CD4-positive, alpha-beta T cell treated with Interleukin-1 beta for 1 hour (primary cell): ENCODE measurements at regions not wholly inside any gene's neighbourhood (a gene's known extent, or its start where the extent isn't known, plus 50 kb on each side); places are given as distances from the start of the nearest gene placed in this dataset.

Experiments
- DNase-seq, 2 donors: peaks; one replicate each; pipeline ENCODE4 v3.0.0-alpha.2; 2020 to 2022

DNA sequence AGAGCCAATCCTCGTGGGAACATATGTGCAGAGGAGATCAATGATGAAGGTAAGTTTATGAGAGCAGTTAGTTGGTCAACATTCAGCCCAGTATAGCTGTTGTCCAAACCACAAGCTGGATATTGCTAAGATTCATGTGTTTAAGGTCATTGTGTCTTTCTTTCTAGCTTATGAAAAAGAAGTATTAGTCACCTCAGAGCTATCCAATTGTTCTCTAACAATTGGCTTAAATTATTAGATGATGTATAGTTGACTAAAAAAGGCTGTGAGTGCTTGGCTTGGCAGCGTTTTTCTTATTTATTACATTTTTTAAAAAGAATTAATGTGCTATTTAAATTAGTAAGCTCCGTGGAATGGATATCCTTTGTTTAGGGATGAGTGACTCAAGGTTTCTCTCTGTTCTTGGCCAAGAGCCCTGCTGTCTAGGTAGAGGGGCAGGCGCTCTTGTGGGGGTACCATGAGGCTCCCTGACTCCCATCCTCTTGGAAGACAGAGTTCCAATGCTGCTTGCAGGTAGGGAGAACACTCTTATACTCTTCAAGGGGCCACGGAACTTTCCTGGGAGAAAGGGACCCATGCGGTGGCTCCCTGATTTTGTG, 487.4 kb downstream of the IRX1 start:
- no peak for DNase-seq

DNA sequence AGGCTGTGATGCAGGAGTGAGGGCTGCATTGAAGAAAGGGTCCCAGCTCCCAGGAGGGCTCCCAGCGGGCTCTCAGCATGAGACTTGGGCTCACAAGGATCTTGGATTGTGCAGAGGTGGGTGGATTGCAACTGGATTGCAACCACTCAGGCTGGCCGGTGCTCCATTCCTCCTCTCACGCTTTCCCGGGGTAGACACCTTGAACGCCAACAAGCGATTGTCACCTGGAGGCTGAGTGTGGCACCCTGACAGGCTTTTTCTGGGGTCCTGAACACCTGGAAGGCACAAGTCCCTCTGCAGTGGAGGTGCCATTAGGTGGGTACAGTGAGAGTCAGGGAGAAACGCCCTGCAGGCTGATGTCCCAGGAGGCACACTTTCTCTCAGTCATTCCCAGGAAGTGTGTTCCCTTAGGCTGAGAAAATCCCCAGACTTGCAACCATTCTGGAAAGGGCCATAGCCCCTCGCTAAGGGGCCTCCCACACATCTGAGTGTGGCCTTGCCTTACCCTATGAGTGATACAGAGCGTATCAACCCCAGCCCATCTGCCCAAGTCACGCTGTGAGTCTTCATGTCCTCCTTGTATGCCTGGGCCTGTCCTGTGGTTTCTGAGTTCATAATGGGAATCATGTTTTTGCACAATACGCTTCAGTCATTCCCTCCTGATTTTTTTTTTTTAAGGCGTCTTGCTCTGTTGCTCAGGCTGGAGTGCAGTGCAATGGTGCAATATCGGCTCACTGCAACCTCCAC, 488.1 kb downstream of the IRX1 start:
- DNase-seq = no peak

GRCh38 chr5:4086081-4086480, 490.4 kb downstream of the IRX1 start:
- DNase-seq = no peak

DNA sequence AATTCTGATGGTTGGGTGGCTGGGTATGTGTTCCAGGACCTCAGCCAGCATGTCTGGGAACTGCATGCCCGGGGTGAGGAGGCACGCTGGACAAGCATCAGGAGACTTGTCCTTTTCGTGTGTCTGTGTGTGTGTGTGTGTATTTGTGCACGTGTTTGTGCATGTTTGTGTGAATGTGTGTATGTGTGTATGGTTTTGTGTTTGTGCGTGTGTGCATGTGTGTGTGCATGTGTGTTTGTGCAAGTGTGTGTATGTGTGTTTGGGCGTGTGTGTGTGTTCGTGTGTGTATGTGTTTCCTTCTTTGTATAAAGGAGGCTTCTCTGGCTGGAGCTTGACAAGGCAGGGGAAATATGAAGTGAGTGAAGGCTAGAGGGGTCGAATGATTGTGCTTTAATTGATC, 491.5 kb downstream of the IRX1 start:
- no peak for DNase-seq

DNA sequence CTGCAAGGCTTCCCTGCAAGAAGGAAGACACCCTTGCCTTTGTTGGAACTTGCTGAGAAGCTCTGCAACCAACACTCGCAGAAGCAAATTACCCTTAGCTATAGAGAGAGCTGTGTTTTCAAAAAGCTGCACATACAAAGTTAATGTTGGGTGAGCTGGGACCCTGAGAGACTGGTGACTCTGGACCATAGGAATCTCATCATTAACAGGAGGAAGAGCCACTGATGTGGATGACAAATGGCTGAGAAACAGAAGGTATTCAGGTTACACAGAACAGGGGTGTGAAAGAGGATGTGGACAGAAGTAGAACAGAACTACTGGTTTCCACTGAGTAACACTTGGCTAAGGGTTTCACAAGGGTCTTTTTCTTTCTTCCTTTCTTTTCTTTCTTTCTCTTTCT, 493.5 kb downstream of the IRX1 start:
- no peak for DNase-seq

DNA sequence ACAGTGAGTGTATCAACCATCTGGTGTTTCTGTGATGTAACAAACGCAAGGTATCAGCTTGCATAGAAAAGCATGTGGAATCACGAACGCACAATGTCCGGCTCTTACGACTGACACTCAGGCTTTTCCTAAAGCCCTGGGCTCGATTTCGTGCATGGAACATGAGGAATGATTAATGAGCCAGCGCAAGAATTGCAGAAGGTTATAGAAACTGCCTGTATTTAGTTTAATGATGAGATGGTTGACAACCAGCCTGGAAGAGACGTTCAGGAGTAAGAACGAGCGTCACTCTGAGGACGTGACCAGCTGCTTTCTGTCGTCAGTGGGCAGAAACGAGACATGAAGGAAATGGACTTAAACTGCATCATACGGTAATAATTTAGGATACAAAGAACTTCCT, 497.6 kb downstream of the IRX1 start:
- no peak for DNase-seq

DNA sequence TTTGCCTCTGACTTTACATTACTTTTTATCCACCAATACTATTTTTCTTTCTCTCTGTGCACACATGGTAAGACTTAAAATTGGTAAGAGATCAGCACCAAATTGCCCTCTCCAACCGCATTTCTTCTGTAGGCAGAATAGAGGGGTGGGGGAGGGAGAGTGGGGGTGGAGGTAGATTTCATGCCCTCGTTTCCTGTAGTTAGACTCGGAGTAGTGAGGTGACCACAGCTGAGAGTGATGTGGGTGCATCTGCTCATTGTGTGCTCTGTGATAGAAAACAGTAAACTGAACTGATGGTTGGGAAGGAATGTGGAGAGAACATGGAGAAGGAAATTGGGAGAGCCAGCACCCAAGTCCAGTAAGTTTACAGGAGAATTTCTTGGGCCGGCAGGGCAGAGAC, 498.3 kb downstream of the IRX1 start:
- DNase-seq = no peak

DNA sequence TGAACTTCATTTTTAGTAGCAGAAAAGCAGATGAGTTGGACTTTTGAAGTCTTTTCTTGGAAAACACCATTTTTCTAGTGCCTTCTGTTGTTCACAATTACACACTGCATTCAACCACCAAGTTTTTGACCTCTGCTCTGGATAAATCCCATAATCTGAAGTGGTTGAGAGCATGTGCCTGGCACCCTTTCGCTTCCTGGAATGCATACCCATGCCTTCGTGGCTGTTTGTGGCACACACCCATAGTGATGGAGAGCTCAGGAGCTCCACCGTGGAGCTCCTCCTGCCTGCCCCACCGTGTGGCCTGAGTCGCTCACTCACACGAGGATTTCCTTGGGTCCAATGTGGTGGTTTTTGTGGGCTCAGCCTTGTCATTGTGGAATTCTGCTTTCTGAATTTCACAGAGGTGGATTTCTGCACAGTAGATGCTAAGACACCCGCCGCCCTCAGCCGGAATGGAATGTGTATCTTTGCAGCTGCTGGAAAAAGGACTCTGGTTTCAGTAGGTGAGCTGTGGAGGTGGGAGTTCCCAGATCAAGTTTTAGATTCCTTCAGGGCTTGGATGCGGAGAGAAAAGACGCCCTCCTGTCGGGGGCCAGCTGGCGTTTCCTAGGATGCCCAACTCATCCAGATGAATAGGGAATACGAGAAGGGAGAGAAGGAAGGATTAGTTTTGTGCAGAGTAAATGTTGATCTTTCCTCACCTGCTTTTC, 500.4 kb downstream of the IRX1 start:
- no peak for DNase-seq

DNA sequence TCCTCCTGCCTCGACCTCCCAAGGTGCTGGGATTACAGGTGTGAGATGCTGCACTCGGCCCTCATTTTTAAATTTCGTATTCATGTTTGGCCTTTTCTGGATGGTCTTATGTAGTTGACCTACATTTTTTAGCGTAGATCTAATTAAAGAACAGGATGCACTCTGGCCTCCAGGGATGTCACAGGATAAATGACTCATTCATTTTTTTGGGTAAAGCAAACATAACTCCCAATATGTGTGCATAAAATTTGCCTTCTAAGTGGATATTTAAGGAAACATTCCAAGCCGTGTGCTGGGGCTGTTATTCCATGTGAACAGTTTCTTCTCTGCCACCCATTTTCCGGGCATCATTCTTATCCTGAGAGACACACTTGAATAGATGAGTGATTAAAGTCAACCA, 501.6 kb downstream of the IRX1 start:
- DNase-seq = no peak

GRCh38 chr5:4098226-4098625, 502.6 kb downstream of the IRX1 start:
- DNase-seq = no peak

- no peak for DNase-seq
Observed at GRCh38 chr5:4099386-4099785, 503.8 kb downstream of the IRX1 start.

DNA sequence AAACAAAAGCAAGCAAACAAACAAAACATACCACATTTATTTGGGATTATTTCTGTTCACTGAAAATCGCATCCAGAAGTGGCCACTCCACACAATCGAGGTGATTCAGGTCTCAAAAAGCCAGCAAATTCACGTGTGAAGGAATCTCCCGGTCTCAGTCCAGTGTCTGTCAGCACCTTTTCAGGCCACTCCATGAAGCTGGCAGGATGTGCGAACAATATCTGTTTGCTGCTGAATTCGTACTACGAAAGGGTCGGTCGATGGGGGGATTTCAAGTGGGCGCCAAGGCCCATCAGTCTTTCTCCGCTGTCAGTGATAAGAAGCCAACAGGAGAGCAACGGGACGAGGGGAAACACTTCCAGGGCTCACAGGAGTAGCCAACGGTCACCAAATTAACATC, 505.1 kb downstream of the IRX1 start:
- DNase-seq = no peak

GRCh38 chr5:4101189-4101588, 505.6 kb downstream of the IRX1 start:
- no peak for DNase-seq

DNA sequence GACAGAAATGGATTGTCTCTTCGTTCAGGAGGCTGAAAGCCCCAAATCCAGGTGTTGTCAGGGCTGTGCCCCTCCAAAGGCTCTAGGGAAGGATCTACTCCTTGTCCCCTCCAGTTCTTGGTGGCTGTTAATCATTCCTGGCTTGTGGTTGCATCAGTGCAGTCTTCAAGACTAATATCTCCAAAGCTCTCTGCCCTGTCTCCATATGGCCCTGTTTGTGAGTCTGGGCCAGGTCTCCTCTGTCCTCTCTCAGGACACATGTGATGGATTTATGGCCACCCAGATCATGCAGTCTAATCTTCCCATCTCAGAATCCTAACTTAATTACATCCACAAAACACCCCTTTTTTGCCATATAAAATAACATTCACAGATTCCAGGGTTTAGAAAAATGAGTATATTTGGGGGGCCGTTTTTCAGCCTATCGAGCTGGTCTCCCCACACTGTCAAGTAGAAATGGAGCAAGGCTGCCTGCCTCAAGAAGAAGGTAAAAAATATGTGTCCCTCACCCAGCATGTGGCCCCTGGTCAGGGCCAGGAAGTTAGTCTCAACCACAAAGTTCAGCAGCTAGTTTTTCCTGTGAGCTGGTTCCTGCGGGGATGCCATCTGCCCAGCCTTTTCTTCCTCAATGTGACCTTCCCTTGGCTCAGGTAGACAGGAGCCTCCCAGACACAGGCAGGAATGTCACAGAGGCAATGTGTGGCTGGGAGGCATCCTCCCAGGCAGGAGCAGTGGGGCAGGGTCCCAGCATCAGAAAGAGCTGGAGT, 509.4 kb downstream of the IRX1 start:
- DNase-seq = no peak

DNA sequence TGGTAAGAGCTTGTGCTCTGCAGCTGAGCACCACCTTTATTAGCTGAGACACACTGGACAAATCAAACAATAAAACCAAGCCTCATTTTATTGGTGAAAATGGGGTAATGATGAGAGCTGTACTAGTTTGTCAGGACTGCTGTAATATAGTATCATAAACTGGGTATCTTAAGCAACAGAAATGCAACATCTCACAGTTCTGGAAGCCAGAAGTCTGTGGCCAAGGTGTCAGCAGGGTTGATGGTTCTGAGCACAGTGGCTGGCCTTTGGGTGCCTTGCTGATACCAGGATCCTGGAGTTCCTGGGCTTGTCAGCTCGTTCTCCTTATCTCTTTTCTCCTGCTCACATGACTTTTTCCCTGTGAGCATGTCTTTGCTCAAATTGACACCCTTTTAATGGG, 513.1 kb downstream of the IRX1 start:
- no peak for DNase-seq

DNA sequence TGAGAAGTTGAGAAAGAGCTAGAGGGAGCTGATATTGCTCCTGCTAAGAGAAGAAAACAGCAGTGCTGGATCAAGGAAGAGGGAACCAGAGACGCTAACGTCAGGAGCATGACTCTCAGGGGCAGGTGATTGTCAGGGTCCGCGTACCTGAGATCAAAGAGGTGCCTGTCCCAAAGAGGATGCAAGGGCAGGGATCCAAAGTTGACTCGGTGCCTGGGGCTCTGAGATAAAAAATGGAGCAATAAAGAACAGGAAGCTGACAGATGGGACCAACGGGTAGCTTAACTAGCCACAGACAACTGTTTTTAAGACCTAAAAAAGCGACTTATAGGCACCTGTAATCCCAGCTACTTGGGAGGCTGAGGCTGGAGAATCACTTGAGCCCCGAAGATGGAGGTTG, 517.8 kb downstream of the IRX1 start:
- no peak for DNase-seq

DNA sequence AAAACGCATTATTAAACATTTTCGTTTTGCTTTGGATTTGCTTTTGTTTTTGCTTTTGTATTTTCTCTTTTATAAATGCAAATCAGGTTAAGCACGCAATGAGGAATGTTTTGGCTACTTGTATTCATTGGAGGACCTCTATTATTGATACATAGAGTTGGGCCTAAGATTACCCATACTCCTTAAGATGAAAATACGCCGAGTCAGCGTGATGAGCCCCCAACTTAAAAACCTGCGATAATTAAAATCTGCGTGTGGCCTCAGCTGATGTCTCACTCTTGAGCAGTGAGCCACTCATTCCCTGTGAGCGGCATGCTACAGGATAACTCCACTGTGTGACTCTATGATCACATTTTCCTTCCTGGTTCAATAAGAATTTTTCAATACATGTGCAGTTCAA, 518.3 kb downstream of the IRX1 start:
- no peak for DNase-seq

DNA sequence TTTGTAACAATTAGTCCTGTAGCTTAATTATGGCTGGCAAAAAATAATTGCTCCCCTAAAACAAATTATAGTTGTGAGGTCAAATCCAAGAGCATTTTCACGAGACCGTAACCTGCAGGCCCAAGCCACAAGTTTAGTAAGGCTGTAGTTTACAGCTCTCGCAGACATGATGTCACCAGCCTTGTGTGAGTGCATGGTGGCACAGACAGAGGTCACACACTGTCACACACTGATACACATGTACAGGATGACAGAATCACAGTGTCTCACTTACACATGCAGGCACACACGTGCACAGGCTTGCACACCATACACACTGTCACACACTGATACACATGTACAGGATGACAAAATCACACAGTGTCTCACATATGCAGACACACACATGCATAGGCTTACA, 518.8 kb downstream of the IRX1 start:
- no peak for DNase-seq

GRCh38 chr5:4116834-4117233, 521.2 kb downstream of the IRX1 start:
- DNase-seq = no peak

DNA sequence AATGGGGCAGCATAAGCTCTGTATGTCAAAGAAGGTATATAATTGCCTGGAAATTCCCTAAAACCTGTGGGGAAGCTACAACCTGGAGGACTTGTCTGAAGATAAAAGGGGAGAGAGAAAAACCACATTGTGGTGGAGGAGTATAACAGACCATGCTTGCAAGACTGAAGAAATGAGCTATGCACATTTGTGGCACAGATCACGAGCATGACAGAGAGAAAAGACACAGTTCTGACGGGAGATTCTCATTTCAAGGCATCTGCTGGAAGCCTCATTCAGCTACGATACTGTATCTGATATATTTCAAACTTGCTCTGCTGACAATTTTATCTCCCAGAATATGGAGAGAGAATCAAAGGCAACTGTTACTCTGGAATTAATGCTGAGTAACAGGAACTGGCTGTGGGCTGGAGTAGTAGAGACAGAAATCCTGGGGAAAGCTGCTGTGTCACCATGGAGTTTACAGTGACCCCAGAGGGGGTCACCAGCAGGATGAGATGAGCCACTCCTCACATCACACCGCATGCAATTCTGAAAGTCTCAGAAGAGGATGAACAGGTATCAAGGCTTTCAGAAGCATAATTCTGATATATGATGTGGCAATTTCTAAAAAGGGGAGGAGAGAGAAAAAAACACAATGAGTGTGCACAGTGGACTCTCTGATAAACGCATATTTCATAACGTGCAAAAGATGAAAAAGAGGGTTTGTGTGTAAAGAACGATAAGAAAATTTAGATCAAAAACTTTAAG, 528.8 kb downstream of the IRX1 start:
- no peak for DNase-seq

- DNase-seq = no peak
Observed at GRCh38 chr5:4128994-4129393, 533.4 kb downstream of the IRX1 start.

- no peak for DNase-seq
Observed at GRCh38 chr5:4129523-4129922, 533.9 kb downstream of the IRX1 start.

GRCh38 chr5:4130819-4131218, 535.2 kb downstream of the IRX1 start:
- DNase-seq = no peak
